ENCODE measurements at regions not wholly inside any gene's neighbourhood (a gene's known extent, or its start where the extent isn't known, plus 50 kb on each side); places are given as distances from the start of the nearest gene placed in this dataset.
"Not testable (repeated sequence)": the region's sequence is repeated elsewhere in the genome, so short reads cannot be mapped to it uniquely, and the experiment has no call there.

DNA sequence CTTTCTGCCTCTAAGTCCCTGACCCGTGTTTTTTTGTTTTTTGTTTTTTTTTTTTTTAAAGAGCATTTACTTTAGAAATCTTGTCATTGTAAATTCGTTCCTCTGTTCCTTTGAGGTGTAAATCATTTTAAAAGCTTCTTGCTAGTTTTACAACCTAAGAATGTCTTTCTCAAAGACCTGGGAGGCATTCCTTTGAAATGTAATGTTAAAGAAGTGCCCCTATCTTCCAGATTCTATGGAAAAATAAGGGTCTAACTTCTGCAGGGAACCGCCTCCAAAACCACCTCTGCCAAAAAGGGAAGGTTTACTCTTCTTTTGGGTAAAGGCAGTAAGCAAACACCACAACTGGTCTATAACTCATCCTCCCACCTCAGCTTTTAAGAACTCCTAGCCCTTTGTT lies 259.6 kb upstream of the ZNF804A start:
- DNase-seq (ENCODE audit: low read depth) = no peak

DNA sequence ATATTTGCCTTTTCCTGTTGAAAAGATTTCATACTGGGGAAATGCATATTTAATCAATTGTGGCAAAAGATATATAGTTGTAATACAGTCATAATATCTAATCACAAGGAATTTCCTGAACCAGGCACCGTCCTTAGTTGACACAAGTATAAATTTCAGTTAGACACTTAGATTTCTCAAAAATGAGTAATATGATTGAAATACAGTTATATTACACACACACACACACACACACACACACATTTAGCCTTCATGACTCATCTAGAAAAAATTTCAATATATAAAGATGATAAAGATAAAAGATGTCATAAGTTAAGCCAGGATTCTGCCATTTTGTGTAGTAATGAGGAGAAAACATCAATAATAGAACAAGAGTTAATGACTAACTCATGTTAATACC lies 258.4 kb upstream of the ZNF804A start:
- DNase-seq (ENCODE audit: low read depth) = peak; percentile 2

DNA sequence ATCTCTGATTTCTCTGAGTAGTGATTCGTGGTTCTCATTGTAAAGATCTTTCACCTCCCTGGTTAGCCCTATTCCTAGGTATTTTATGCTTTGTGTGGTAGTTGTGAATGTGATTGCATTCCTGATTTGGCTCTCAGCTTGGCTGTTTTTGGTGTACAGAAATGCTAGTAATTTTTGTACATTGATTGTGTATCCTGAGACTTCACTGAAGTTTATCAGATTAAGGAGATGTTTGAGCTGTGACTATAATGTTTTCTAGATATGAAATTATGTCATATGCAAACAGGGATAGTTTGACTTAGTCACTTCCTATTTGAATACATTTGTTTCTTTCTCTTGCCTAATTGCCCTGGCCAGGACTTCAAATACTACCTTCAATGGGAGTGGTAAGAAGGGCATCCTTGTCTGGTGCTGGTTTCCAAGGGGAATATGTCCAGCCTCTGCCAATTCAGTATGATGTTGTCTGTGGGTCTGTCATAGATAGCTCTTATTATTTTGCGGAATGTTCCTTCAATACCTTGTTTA lies 251.9 kb upstream of the ZNF804A start:
- DNase-seq (ENCODE audit: low read depth) = no peak

DNA sequence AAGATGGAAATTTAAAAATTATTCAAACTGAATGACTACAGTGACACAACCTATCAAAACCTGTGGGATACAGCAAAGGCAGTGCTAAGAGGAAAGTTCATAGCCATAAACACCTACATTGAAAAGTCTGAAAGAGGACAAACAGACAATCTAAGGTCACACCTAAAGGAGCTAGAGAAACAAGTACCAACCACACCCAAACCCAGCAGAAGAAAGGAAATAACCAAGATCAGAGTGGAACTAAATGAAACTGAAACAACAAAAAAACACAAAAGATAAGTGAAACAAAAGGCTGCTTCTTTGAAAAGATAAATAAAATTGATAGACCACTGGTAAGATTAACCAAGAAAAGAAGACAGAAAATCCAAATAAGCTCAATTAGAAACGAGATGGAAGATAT lies 247.2 kb upstream of the ZNF804A start:
- DNase-seq (ENCODE audit: low read depth) = no peak

- DNase-seq (ENCODE audit: low read depth) = no peak
These were observed 241.3 kb upstream of the ZNF804A start for GRCh38 chr2:184357033-184357432.

- no peak for DNase-seq (ENCODE audit: low read depth)
These were observed 238.9 kb upstream of the ZNF804A start for GRCh38 chr2:184359379-184359778.

DNA sequence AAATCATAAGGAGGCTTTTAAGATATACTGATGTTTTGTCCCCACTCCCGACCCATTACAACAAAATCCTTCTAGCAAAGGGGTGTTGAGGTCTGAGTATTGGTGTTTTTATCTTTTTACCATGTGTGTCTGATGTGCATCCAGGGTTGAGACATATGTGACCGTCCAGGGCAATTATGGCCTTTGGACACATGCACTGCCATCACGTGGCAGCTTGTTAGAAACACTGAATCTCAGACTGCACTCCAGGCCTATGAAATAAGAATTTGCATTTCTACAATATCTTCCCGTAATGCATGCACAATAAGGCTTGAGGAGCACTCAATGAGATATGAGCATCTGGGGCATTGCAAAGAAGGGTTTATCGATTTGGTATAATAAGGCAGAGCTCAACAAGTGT lies 235.1 kb upstream of the ZNF804A start:
- DNase-seq (ENCODE audit: low read depth) = no peak

- no peak for DNase-seq (ENCODE audit: low read depth)
These were observed 231.1 kb upstream of the ZNF804A start for GRCh38 chr2:184367211-184367610.

- DNase-seq (ENCODE audit: low read depth) = no peak
These were observed 229.0 kb upstream of the ZNF804A start for GRCh38 chr2:184369307-184369706.

GRCh38 chr2:184370954-184371353 lies 227.4 kb upstream of the ZNF804A start:
- no peak for DNase-seq (ENCODE audit: low read depth)

DNA sequence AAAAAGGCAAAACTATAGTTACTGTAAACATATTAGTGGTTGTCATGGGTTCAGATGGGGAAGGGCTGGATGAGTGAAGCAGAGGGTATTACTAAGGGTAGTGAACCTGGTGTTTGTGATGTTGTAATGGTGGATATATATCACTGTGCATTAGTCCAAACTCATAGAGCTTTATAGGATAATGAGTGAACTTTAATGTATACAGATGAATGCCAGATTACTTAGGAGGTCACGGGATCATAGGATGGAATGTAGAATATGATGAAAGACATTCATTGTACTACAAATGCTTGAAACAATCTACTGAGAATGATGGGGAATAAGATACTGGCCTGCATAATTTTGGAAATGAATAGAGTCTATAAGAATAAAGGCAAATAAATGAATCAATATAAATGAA lies 226.7 kb upstream of the ZNF804A start:
- no peak for DNase-seq (ENCODE audit: low read depth)

DNA sequence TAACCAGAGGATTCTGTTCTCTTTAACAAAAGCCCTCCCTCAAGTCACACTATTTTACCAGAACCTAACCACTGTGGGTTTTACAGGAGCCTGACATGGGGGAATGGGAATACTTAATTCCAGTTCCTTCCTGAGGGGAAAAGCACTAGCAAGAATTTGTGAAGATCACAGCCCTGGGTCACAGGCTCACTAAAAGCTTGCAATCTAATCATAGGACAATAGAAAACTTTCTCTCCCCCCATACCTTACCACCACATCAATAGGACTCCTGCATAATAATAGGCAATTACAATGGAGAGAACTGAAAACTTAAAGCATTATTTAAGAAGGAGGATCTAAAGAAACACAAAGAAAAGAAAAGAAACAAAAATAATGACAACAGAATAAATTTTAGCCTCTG lies 225.8 kb upstream of the ZNF804A start:
- DNase-seq (ENCODE audit: low read depth) = no peak

DNA sequence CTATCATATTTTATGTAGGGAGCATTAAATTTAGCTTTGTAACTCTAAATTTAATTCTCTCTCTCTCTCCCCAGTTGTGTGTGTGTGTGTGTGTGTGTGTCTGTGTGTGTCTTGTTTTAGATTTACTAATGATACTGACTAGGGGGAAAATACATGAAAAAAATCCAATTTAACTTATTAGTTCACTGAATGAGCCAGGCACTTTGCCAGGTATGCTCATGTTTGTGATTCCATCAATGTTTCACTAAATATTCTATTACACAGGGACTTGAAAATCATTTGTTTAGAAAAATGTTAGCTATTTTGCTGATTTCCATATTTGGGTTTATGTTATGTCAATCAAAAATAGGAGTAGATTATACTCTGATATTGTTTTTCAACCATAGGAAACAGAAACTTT lies 203.7 kb upstream of the ZNF804A start:
- DNase-seq (ENCODE audit: low read depth) = no peak

DNA sequence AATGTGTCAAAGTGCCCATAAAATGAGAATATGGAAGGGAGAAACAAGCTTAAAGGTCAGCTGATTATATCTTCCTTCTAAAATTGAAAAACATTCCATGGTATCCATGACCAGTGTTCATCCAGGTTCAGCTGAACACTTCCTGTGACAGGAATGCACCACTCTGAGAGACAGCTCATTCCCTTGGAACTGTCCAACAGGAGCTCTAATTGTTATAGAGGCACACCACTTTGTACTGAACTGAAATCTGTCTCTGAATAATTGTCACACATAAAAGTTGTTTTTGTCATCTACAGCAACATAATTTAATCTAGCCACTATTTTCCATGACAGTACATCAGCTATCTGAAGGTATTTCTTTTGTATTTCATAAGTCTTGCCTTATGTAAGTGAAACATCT lies 195.9 kb upstream of the ZNF804A start:
- no peak for DNase-seq (ENCODE audit: low read depth)

GRCh38 chr2:184407041-184407630 lies 191.2 kb upstream of the ZNF804A start:
- not testable (repeated sequence) for DNase-seq (ENCODE audit: low read depth)

- no peak for DNase-seq (ENCODE audit: low read depth)
These were observed 188.2 kb upstream of the ZNF804A start for GRCh38 chr2:184410160-184410559.

GRCh38 chr2:184413221-184413620 lies 185.1 kb upstream of the ZNF804A start:
- DNase-seq (ENCODE audit: low read depth) = no peak

- no peak for DNase-seq (ENCODE audit: low read depth)
These were observed 184.6 kb upstream of the ZNF804A start for GRCh38 chr2:184413671-184414229.

DNA sequence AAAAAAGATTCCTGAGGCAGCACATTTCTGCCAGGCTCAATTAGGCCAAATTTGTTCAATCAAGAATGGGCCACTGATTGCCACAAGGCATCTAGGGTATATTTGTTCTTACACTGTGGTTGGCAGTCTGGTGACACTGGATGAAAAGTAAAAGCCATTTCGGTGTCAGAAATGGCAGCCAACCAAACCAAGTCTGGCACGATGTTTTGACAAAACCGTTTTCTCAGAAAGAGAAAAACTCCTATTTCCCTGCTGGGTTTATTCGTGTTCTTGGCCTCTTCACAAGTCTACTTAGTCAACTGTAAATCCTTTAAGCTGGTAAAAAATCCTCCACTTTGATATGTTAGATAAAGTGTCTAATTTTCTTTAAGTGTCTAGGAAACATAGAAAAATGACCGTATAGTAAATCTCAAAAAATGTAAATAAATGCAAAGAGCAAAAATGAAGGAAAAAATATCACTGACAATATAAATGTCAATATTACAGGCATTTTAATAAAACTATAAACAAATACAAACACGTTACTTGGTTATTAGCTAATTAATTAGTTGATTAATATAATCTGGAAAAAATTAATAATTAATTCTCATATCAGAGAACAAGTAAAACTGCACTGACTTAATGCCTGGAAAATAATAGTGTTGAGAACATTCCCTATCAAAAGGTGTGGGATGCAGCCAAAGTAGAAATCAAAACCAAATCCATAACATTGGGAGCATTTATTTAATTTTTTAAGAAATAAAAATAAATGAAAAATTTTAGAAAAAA lies 182.0 kb upstream of the ZNF804A start:
- no peak for DNase-seq (ENCODE audit: low read depth)

- no peak for DNase-seq (ENCODE audit: low read depth)
These were observed 178.6 kb upstream of the ZNF804A start for GRCh38 chr2:184419744-184420143.

- not testable (repeated sequence) for DNase-seq (ENCODE audit: low read depth)
These were observed 176.9 kb upstream of the ZNF804A start for GRCh38 chr2:184421456-184421855.

DNA sequence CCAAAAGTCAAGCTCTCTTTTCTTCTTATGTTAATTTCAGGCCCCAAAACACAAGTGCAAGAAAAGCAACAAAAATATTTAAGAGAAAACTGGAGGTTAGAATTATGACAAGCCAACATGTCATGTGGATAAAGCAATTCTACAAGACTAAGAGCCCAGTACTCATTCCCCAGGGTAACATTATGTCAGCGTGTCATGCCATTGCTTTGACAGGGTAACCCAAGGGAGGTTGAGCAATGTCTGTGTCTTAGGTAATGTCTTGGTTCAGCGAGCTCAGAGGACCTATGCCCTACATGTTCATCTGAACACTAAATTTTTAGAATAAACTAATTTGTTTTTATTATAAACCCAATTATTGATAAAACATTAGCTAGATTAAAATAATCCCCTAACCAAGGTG lies 173.2 kb upstream of the ZNF804A start:
- DNase-seq (ENCODE audit: low read depth) = no peak

DNA sequence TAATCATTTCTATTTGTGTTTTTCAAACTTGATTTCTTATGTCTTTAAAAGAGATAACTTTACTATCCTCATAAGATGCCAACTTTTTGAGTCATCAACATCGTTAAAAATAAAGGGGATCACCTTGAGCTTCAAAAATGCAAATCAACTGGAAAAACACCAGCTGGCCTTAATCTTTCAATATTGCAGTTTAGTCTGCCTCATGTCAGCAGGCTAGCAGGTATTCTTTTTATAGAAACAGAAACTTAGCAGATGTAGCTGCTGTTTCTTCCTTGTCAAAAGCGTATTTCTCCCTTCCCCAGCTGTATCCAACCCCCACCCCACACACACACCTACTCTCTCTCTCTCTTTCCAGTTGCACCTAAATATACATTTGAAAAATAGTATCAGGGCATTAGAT lies 154.1 kb upstream of the ZNF804A start:
- DNase-seq (ENCODE audit: low read depth) = no peak

Data from stromal cell of bone marrow (primary cell).